ENCODE measurements at regions not wholly inside any gene's neighbourhood (a gene's known extent, or its start where the extent isn't known, plus 50 kb on each side); places are given as distances from the start of the nearest gene placed in this dataset.

DNA sequence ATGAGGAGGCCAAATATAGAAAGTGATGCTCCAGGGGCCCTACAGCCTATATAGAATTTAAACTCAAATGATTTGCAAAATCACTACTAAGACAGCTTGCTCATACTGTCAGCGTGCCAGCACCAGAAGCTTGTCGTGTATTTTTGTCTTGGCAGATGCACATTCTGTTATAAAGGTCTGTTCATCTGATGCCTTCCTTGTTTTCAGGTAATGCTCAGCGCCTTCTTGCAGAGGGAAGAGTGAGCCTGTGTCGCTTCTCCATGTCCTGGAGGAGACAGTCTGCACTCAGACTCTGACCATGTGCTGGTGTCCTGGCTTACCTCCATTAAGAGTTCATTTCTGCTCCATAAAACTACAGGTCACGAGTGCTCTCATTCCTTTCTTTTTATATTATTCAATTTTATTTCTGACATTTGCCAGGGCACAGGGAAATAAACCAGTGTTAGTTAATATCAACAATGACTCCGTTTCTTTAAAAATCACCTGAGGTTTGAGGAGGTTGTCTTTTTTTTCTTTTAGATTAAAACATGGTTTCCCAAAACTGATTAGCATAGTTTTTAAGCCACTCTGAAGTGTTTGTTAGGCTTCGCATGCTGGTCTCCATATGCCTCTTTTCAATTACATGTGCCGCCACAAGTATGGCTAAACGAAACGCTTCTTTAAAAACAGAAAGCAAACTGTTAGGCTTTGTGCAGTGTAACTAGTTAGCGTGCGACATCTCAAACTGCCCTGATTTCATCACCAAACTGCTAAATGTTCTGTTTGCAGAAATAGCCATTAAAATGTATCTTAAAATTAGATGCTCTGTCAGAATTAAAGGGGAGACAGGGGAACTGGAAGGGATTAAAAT is 215.2 kb upstream of the GK2 start:
- Histone ChIP-seq H3K27me3 (ENCODE audit: insufficient read depth, low read length, poor library complexity) (no peaks in the 10 kb centered on the region), H3K27ac (ENCODE audit: low read length) (no peak overlapping the region), H3K79me2 (ENCODE audit: insufficient read depth, low read length) (no peaks in the 10 kb centered on the region), H3K9ac (ENCODE audit: low read depth, low read length) (no peak overlapping the region), H3K4me1 (ENCODE audit: insufficient read depth, low read length) (no peaks in the 10 kb centered on the region), H3K36me3 (ENCODE audit: insufficient read depth, low read length) (no peaks in the 10 kb centered on the region), H2AFZ (ENCODE audit: low read depth, low read length) (peak overlapping the region; percentile 34; the same call in 1 of the 2 replicates), H3K4me2 (ENCODE audit: insufficient read depth, low read length) (no peak overlapping the region), H3K4me3 (ENCODE audit: low read depth in 1 of 2, low read length in 2 of 2) (no peak overlapping the region), H3K9me3 (ENCODE audit: insufficient read depth, low read length, severe bottlenecking) (no peaks in the 10 kb centered on the region), H4K20me1 (ENCODE audit: insufficient read depth, low read length) (no peaks in the 10 kb centered on the region)
- DNase-seq (no peak), ATAC-seq (ENCODE audit: insufficient read depth, low read depth) (no peak)
- TF ChIP-seq EZH2 (IDR thresholded peaks at IDR 0.05; ENCODE audit: borderline replicate concordance, low read depth, low read length, severe bottlenecking) (no peak), CTCF (IDR thresholded peaks at IDR 0.05; ENCODE audit: borderline replicate concordance, extremely low read depth, low read length, poor library complexity, severe bottlenecking) (no peak)

DNA sequence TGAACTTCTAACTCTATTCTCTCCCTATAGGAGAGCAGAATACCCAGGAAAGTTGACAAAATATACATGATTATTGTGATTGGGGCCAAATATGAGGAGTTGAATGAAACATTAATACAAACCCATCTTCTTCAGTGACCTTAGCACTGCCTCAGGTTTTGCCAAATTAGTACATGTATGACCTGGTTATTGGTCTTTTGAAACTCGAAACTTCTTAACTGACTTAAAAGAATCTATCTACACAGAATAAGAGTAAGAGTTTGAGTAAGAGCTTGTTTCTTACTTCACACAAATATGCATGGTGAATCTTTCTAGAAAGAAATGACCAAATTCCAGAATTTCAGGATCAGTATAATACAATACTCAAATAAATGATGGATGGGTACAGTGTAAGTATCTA is 213.0 kb upstream of the GK2 start:
- Histone ChIP-seq H3K27ac (ENCODE audit: low read length) (no peak overlapping the region), H3K9me3 (ENCODE audit: insufficient read depth, low read length, severe bottlenecking) (no peaks in the 10 kb centered on the region), H3K27me3 (ENCODE audit: insufficient read depth, low read length, poor library complexity) (no peaks in the 10 kb centered on the region), H3K36me3 (ENCODE audit: insufficient read depth, low read length) (no peaks in the 10 kb centered on the region), H3K4me2 (ENCODE audit: insufficient read depth, low read length) (no peak overlapping the region), H2AFZ (ENCODE audit: low read depth, low read length) (no peak overlapping the region), H3K79me2 (ENCODE audit: insufficient read depth, low read length) (no peaks in the 10 kb centered on the region), H3K4me3 (ENCODE audit: low read depth in 1 of 2, low read length in 2 of 2) (no peak overlapping the region), H3K4me1 (ENCODE audit: insufficient read depth, low read length) (no peaks in the 10 kb centered on the region), H3K9ac (ENCODE audit: low read depth, low read length) (no peak overlapping the region), H4K20me1 (ENCODE audit: insufficient read depth, low read length) (no peaks in the 10 kb centered on the region)
- ATAC-seq (ENCODE audit: insufficient read depth, low read depth): no peak
- TF ChIP-seq CTCF (IDR thresholded peaks at IDR 0.05; ENCODE audit: borderline replicate concordance, extremely low read depth, low read length, poor library complexity, severe bottlenecking) (no peak), EZH2 (IDR thresholded peaks at IDR 0.05; ENCODE audit: borderline replicate concordance, low read depth, low read length, severe bottlenecking) (no peak)
- DNase-seq: no peak

- Histone ChIP-seq H4K20me1 (ENCODE audit: insufficient read depth, low read length) (no peaks in the 10 kb centered on the region), H3K4me3 (ENCODE audit: low read depth in 1 of 2, low read length in 2 of 2) (no peak overlapping the region), H3K9me3 (ENCODE audit: insufficient read depth, low read length, severe bottlenecking) (no peaks in the 10 kb centered on the region), H3K4me2 (ENCODE audit: insufficient read depth, low read length) (no peak overlapping the region), H2AFZ (ENCODE audit: low read depth, low read length) (no peak overlapping the region), H3K79me2 (ENCODE audit: insufficient read depth, low read length) (no peaks in the 10 kb centered on the region), H3K27me3 (ENCODE audit: insufficient read depth, low read length, poor library complexity) (no peaks in the 10 kb centered on the region), H3K9ac (ENCODE audit: low read depth, low read length) (no peak overlapping the region), H3K4me1 (ENCODE audit: insufficient read depth, low read length) (no peaks in the 10 kb centered on the region), H3K36me3 (ENCODE audit: insufficient read depth, low read length) (no peaks in the 10 kb centered on the region), H3K27ac (ENCODE audit: low read length) (no peak overlapping the region)
- no peak for ATAC-seq (ENCODE audit: insufficient read depth, low read depth)
- DNase-seq: no peak
- no peak for TF ChIP-seq EZH2 (IDR thresholded peaks at IDR 0.05; ENCODE audit: borderline replicate concordance, low read depth, low read length, severe bottlenecking)
- no peak for TF ChIP-seq CTCF (IDR thresholded peaks at IDR 0.05; ENCODE audit: borderline replicate concordance, extremely low read depth, low read length, poor library complexity, severe bottlenecking)
Observed at GRCh38 chr4:79620617-79621016, 212.6 kb upstream of the GK2 start.
